Heart right ventricle (tissue), 16 donors: ENCODE measurements at regions not wholly inside any gene's neighbourhood (a gene's known extent, or its start where the extent isn't known, plus 50 kb on each side); places are given as distances from the start of the nearest gene placed in this dataset.

Experiments used
- ATAC-seq, 8 donors: fragments of 200-7000 bp; cut with Tn5 transposase; one replicate each; pipeline ENCODE4 v1.9.1; 2020; ENCODE audit warnings: mild to moderate bottlenecking in 8 of 8, moderate library complexity in 8 of 8, moderate number of reproducible peaks in 1 of 8
- DNase-seq, 2 donors: peaks; one replicate each; pipeline ENCODE4 v3.0.0-alpha.2; 2020
- H3K27ac ChIP-seq, 10 donors: fragments of 200-600 bp; sonication (generic) in 2 of 10; one replicate each; pipeline versions ENCODE4 v1.5.0 to v1.8.0; 2020 to 2022; ENCODE audit warnings: mild to moderate bottlenecking in 3 of 10
- H3K27me3 ChIP-seq, 7 donors: fragments of 200-600 bp; one replicate each; pipeline ENCODE4 v1.8.0; 2021 to 2022; ENCODE audit warnings: mild to moderate bottlenecking in 2 of 7
- H3K36me3 ChIP-seq, 9 donors: fragments of 200-600 bp; sonication (generic) in 1 of 9; one replicate each; pipeline versions ENCODE4 v1.5.0 to v1.8.0; 2020 to 2022; ENCODE audit warnings: mild to moderate bottlenecking in 2 of 9
- H3K4me1 ChIP-seq, 9 donors: fragments of 200-600 bp; sonication (generic) in 1 of 9; one replicate each; pipeline versions ENCODE4 v1.5.0 to v1.8.0; 2020 to 2022; ENCODE audit warnings: mild to moderate bottlenecking in 4 of 9
- H3K4me3 ChIP-seq, 10 donors: fragments of 200-600 bp; sonication (generic) in 2 of 10; one replicate each; pipeline versions ENCODE4 v1.5.0 to v1.8.0; 2020 to 2022; ENCODE audit warnings: mild to moderate bottlenecking in 7 of 10, moderate library complexity in 2 of 10
- H3K9me3 ChIP-seq, 11 donors: fragments of 200-600 bp in 10 of 11; sonication (generic) in 2 of 11; one replicate each; pipeline versions ENCODE4 v1.5.0 to v1.8.0; 2013 to 2022; ENCODE audit warnings: mild to moderate bottlenecking in 2 of 11, control low read depth in 1 of 11, moderate library complexity in 1 of 11
- WGBS, 2 donors: extraction: QIAGEN DNeasy Blood & Tissue Kit; methylation state at CpG; one replicate each; pipeline ENCODE4 v1.1.7; 2013; ENCODE audit warnings: inconsistent platforms in 1 of 2; 5-methylcytosine and 5-hydroxymethylcytosine counted together
- intact Hi-C, 10 donors: fragments of 100-400 bp; cut with DNase I; formaldehyde crosslinking; loops; one replicate each; pipeline versions ENCODE4 v1.11.1 to v1.14.2; 2022
- TF ChIP-seq, protein P1 (sequence below), 9 donors: fragments of 200-600 bp; sonication (generic) in 2 of 9; IDR thresholded peaks; one replicate each; pipeline versions ENCODE4 v1.5.0 to v1.8.0; 2021 to 2022; ENCODE audit warnings: antibody characterized with exemption in 9 of 9, mild to moderate bottlenecking in 5 of 9, moderate library complexity in 1 of 9
- donor health status: Arrhythmogenic right ventricular cardiomyopathy.
- donor health status: ischemic (EF 13 %, LVEDD 7.1; RV severe dilation, severe dysfunction).
- donor health status: healthy with polysubstance abuse.
- donor health status: DM: no; HTN: yes; CAD: no.
- donor health status: DM: no; HTN: no; CAD: no.
- donor health status: ischemic (EF 25% LVEDD 6.9; RV normal size, moderate dysfunction).
- donor health status: ischemic (EF 25% LVEDD 5.7; RV mildly dilated, moderate dysfunction).
- donor health status: healthy.
- donor health status: DM: yes; HTN: yes; CAD: no.
- donor health status: Ischemic cardiomyopathy.
- donor health status: ischemic (EF 35%, LVEDD 5.7; RV mildly dilated, moderate dysfunction).
- donor health status: nonischemic (EF 11% LVEDD 7.7; RV severe dilation, severe dysfunction).
- donor health status: DM: yes; HTN: yes; CAD: no.
- donor health status: PGD.
- donor health status: ischemic (EF 29% LVEDD 5.4; RV normal size, mild dysfunction).
- donor health status: nonischemic (EF 23%, LVEDD 6.1; RV moderate dilation, normal function).

DNA sequence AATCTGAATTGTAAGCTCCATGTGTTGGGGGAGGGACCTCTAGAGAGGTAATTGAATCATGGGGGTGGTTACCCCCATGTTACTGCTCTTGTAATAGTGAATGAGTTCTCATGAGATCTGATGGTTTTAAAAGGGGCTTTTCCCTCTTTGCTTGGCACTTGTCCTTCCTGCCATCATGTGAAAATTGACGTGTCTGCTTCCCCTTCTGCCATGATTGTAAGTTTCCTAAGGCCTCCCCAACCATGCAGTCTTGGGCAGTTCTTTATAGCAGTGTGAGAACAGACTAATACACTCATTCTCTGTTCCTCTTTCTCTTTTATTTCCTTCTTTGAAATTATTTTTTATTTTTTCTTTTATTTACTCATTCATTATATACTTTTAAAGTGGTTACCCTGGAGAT lies 239.4 kb downstream of the CSNK2A3 start:
- H3K36me3 ChIP-seq: no peaks in the 10 kb centered on the region
- TF ChIP-seq, protein P1, sequence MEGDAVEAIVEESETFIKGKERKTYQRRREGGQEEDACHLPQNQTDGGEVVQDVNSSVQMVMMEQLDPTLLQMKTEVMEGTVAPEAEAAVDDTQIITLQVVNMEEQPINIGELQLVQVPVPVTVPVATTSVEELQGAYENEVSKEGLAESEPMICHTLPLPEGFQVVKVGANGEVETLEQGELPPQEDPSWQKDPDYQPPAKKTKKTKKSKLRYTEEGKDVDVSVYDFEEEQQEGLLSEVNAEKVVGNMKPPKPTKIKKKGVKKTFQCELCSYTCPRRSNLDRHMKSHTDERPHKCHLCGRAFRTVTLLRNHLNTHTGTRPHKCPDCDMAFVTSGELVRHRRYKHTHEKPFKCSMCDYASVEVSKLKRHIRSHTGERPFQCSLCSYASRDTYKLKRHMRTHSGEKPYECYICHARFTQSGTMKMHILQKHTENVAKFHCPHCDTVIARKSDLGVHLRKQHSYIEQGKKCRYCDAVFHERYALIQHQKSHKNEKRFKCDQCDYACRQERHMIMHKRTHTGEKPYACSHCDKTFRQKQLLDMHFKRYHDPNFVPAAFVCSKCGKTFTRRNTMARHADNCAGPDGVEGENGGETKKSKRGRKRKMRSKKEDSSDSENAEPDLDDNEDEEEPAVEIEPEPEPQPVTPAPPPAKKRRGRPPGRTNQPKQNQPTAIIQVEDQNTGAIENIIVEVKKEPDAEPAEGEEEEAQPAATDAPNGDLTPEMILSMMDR (IDR thresholded peaks at IDR 0.05): no peak
- intact Hi-C loops: no loop called here
- WGBS, 2 donors: 76 to 91% methylated on average over 1 of the region's 1 CpG
- H3K4me3 ChIP-seq: no peak overlapping the region
- ATAC-seq (no peak), DNase-seq (no peak)
- peaks cover 0 to 27% (median 7%) of the 10 kb centered on the region in 11 donors for H3K9me3 ChIP-seq
- H3K27me3 ChIP-seq: no peaks in the 10 kb centered on the region
- H3K4me1 ChIP-seq: no peaks in the 10 kb centered on the region
- H3K27ac ChIP-seq: no peak overlapping the region

DNA sequence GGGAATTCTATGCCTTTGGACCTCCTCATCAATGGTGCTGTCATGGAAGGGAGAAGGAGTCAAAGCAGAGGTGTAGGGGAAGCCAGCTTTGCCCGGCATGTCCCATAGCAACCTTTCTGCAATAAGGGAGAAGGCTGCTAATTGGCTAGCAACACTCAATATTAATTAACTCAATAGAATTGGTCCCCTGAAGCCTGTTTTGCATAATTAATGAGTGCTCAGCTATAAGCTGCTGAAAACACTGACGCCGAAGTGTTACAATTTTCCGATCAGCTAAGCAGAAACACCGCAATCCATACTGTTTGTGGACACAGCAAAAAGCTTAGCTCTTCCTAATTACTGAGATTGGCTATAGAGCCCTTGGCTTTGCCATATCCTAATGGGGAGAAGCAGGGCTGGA lies 245.0 kb downstream of the CSNK2A3 start:
- no peaks in the 10 kb centered on the region for H3K36me3 ChIP-seq
- intact Hi-C loops: no loop called here
- DNase-seq (no peak), ATAC-seq (no peak)
- H3K9me3 ChIP-seq: peaks cover 0 to 14% (median 0%) of the 10 kb centered on the region in 11 donors
- no peaks in the 10 kb centered on the region for H3K27me3 ChIP-seq
- H3K27ac ChIP-seq: no peak overlapping the region
- no peaks in the 10 kb centered on the region for H3K4me1 ChIP-seq
- no peak overlapping the region for H3K4me3 ChIP-seq
- TF ChIP-seq, protein P1 (IDR thresholded peaks at IDR 0.05): no peak
- WGBS, 2 donors: 95 to 98% methylated on average over 5 of the region's 5 CpGs

DNA sequence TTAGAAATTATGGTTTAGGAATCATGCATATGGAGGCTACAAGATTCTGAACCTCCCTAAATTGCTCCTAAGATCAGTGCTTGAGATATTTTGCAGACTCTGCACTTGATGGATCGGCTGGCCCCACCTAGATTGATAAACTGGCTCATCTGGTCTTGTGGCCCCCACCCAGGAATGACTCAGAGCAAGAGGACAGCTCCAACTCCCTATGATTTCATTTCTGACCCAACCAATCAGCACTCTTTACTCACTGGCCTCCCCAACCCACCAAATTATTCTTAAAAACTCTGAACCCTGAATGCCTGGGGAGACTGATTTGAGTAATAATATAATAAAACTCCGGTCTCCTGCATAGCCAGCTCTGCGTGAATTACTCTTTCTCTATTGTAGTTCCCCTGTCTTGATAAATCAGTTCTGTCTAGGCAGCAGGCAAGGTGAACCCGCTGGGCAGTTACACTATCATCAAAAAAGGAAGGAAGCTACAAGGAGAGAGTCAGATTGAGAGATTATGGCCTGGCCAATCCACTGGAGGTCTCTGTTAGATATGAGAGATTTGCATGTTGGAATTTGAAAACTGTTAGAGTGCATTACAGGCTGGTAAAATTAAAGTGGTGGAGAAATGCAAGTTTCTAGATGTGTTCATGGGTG lies 245.8 kb downstream of the CSNK2A3 start:
- no peaks in the 10 kb centered on the region for H3K4me1 ChIP-seq
- no peaks in the 10 kb centered on the region for H3K27me3 ChIP-seq
- no peak for ATAC-seq
- DNase-seq: no peak
- WGBS, 2 donors: 81 to 84% methylated on average over 4 of the region's 4 CpGs
- H3K9me3 ChIP-seq: peaks cover 0 to 14% (median 4%) of the 10 kb centered on the region in 11 donors
- TF ChIP-seq, protein P1 (IDR thresholded peaks at IDR 0.05): no peak
- intact Hi-C loops: no loop called here
- H3K36me3 ChIP-seq: no peaks in the 10 kb centered on the region
- H3K4me3 ChIP-seq: no peak overlapping the region
- H3K27ac ChIP-seq: no peak overlapping the region

DNA sequence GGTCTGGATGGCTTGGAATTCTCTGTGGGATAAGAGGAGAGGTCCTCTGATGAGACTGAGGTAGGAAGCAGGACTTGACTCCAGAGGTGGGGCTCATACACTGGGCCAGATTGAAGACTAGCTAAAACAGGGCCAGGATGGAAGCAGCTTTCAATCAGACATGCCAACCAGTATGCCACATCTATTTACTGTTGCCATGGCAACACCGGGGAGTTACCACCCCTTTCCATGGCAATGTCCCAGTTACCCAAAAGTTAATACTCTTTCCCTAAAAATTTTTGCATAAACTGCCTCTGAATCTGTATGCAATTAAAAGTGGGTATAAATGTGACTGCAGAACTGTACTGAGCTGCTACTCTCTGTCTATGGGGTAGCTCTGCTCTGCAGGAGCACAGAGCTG lies 247.5 kb upstream of the ZBED5 start:
- 91 to 96% methylated on average over 1 of the region's 1 CpG for WGBS, 2 donors
- H3K4me3 ChIP-seq: no peak overlapping the region
- H3K27ac ChIP-seq: no peak overlapping the region
- H3K36me3 ChIP-seq: no peaks in the 10 kb centered on the region
- intact Hi-C loops: no loop called here
- TF ChIP-seq, protein P1 (IDR thresholded peaks at IDR 0.05): no peak
- H3K4me1 ChIP-seq: no peaks in the 10 kb centered on the region
- DNase-seq (no peak), ATAC-seq (no peak)
- no peaks in the 10 kb centered on the region for H3K27me3 ChIP-seq
- H3K9me3 ChIP-seq: peaks cover 0 to 15% (median 4%) of the 10 kb centered on the region in 11 donors
